ENCODE measurements at regions not wholly inside any gene's neighbourhood (a gene's known extent, or its start where the extent isn't known, plus 50 kb on each side); places are given as distances from the start of the nearest gene placed in this dataset.
A peak's percentile ranks its signal among the peaks of the same experiment; 100 is the strongest.

DNA sequence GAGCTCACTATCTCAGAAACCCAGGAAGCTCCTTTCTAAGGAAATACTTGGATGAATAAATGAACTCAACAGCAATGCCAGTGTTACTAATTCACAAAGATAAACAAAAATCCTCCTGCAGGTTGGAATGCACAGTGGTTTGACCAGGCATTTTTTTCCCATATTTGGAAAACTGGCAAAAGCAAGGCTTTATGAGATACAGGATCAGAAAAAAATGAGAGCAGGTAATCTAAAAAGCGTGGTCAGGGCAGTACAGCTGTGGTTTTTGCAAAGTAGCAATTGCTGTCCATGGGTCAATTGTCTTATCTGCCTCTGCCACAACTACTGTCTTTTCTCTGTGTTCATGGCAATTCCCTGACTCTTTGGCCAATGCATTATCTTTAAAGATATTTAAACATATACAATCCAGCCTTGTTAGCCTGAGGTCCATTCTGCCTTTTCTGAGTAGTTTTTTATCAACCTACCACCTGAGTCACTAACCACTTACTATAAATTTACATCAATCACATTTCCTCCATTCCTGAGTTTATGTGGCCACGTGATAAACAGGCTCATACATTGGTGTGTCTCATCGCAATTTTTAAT, 564.5 kb upstream of the IGFBP3 start:
- TF ChIP-seq, protein P1, sequence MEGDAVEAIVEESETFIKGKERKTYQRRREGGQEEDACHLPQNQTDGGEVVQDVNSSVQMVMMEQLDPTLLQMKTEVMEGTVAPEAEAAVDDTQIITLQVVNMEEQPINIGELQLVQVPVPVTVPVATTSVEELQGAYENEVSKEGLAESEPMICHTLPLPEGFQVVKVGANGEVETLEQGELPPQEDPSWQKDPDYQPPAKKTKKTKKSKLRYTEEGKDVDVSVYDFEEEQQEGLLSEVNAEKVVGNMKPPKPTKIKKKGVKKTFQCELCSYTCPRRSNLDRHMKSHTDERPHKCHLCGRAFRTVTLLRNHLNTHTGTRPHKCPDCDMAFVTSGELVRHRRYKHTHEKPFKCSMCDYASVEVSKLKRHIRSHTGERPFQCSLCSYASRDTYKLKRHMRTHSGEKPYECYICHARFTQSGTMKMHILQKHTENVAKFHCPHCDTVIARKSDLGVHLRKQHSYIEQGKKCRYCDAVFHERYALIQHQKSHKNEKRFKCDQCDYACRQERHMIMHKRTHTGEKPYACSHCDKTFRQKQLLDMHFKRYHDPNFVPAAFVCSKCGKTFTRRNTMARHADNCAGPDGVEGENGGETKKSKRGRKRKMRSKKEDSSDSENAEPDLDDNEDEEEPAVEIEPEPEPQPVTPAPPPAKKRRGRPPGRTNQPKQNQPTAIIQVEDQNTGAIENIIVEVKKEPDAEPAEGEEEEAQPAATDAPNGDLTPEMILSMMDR (IDR thresholded peaks at IDR 0.05; ENCODE audit: insufficient read depth, low read length, missing control alignments) = peak; percentile 33
- CTCF ChIA-PET = interaction anchor here (0.8 to 1.3 kb wide), 8 partner anchors 8 to 603 kb away, joined by 3 to 5 read pairs (median 4); no protein-coding TSS in a partner anchor
- no peak overlapping the region for H3K4me3 ChIP-seq (ENCODE audit: low read depth, low read length)
- POLR2A ChIA-PET = interaction anchor here (0.6 to 0.7 kb wide), 2 partner anchors 8 to 24 kb away, joined by 3 to 4 read pairs; no protein-coding TSS in a partner anchor
- no peak for DNase-seq (ENCODE audit: low read depth, low spot score)

DNA sequence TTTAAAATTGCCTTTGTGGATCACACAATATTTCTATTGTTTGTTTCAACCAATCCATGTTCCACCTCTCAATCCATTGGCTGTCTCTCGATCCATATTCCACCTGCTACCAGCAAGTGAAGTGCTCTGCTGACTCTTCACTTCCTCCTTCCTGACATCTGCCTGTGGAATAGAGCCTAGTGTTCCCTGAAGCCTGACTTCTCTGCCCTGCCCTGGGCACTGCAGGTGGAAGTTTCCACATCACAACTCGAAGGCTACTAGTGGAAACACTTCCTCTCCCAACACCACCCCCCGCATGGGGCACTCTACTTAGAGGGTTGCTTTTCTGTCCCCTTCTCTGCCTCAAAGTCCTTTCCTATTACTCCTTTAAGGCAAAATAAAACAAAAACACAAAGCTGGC, 563.8 kb upstream of the IGFBP3 start:
- POLR2A ChIA-PET = interaction anchor here (0.7 kb wide), 1 partner anchor 24 kb away, joined by 3 read pairs; no protein-coding TSS in a partner anchor
- DNase-seq (ENCODE audit: low read depth, low spot score) = no peak
- TF ChIP-seq, protein P1 (IDR thresholded peaks at IDR 0.05; ENCODE audit: insufficient read depth, low read length, missing control alignments) = no peak
- CTCF ChIA-PET = interaction anchor here (0.8 to 1.3 kb wide), 6 partner anchors 9 to 35 kb away, joined by 3 to 5 read pairs (median 3); no protein-coding TSS in a partner anchor
- no peak overlapping the region for H3K4me3 ChIP-seq (ENCODE audit: low read depth, low read length)

DNA sequence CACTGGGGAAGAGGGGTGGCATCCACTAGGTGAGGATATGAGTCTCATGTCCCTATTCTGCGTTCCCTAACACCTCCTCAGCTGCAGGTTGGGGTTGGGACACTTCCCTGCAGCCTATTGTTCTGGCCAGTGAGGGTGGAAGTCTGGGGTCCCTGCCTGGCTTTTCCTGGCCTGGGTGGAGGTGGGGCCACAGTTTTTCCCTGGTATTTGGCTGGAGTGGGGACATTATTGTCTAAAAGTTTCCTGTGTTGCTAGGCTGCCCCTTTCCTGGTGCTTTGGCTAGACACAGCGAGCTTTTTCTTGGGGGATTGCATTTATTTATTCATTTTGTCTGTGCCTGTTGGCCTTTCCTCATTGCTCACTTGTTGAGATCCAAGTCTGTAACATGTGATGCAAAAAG, 559.5 kb upstream of the IGFBP3 start:
- no peak for DNase-seq (ENCODE audit: low read depth, low spot score)
- ChIA-PET CTCF (no interaction called here), POLR2A (no interaction called here)
- no peak overlapping the region for H3K4me3 ChIP-seq (ENCODE audit: low read depth, low read length)
- TF ChIP-seq, protein P1 (IDR thresholded peaks at IDR 0.05; ENCODE audit: insufficient read depth, low read length, missing control alignments) = no peak

DNA sequence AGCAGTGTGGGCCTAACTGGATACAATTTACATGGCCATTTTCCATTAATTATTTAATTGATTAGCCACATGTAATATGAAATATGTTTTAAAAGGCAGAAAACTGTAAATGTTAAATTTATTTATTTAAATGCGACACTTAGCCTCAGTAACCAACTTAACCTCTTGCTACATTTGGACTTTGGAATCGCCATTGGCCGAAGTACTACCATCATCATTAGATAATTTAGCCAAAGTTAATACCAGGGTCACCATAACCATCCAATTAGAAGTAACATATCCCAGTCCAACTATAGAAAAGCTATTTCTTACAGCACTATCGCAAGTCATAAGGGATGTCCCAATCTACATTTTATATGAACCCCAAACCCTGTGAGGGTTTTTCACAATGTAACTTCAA, 558.6 kb upstream of the IGFBP3 start:
- POLR2A ChIA-PET = no interaction called here
- TF ChIP-seq, protein P1 (IDR thresholded peaks at IDR 0.05; ENCODE audit: insufficient read depth, low read length, missing control alignments) = no peak
- CTCF ChIA-PET = interaction anchor here (1.5 kb wide), 1 partner anchor 11 kb away, joined by 4 read pairs; no protein-coding TSS in a partner anchor
- DNase-seq (ENCODE audit: low read depth, low spot score) = no peak
- no peak overlapping the region for H3K4me3 ChIP-seq (ENCODE audit: low read depth, low read length)

DNA sequence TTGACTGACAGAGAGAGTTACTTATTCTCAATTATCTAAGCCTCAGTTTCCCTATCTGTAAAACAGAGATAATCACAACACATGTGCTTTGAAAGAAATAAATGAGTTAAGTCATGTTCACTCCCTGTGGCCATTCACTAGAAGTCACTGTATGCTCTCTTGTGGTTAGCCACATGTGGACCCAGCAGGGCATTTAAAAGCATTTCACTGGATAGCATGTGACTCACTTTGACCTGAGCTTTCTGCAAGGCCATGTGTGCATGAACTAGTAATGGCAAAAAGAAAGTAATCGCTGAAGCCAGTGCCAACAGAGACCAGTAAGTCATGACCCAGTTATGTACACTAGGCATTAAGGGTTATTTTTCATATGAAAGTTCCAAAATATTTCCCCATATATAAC, 557.0 kb upstream of the IGFBP3 start:
- no peak for DNase-seq (ENCODE audit: low read depth, low spot score)
- CTCF ChIA-PET = no interaction called here
- POLR2A ChIA-PET = no interaction called here
- no peak overlapping the region for H3K4me3 ChIP-seq (ENCODE audit: low read depth, low read length)
- TF ChIP-seq, protein P1 (IDR thresholded peaks at IDR 0.05; ENCODE audit: insufficient read depth, low read length, missing control alignments) = no peak

DNA sequence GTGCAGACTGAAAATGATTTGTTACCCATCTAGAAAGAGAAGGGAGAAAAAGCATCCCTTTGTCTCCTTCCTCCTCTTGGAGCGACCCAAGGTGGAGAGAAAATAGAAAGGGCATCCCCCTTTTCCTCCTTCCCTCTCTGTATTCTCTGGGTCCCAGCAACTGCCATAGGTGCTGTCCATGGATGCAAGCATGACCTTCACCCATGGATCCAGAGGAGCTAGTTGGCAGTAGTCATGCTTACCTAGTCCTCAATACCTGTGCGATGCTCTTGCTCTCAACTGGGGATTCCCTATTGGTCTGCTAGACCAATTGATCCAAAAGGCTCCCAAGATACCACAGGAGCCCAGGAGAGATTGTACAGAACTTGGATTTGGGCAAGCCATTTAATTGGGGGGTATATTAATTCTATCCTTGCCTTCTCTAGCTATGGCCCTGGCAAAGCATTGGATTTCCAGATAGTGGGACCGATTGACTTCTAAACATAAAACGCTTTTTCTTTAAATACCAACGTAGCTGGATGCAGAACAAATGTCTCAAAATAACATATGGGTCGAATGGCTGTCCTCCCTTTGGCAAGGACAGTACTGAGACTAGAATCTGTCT, 547.8 kb upstream of the IGFBP3 start:
- POLR2A ChIA-PET = no interaction called here
- DNase-seq (ENCODE audit: low read depth, low spot score) = no peak
- no peak overlapping the region for H3K4me3 ChIP-seq (ENCODE audit: low read depth, low read length)
- TF ChIP-seq, protein P1 (IDR thresholded peaks at IDR 0.05; ENCODE audit: insufficient read depth, low read length, missing control alignments) = no peak
- CTCF ChIA-PET = interaction anchor here (0.6 to 1.1 kb wide), 2 partner anchors 11 to 16 kb away, joined by 3 read pairs; no protein-coding TSS in a partner anchor

All from AG04449 (cell line).